IPS-18a (cell line): ENCODE measurements at regions not wholly inside any gene's neighbourhood (a gene's known extent, or its start where the extent isn't known, plus 50 kb on each side); places are given as distances from the start of the nearest gene placed in this dataset.
"Not testable (repeated sequence)": the region's sequence is repeated elsewhere in the genome, so short reads cannot be mapped to it uniquely, and the experiment has no call there.

Experiments used
- H3K27ac ChIP-seq: one replicate; pipeline ENCODE4 v1.5.1; 2013; ENCODE audit warnings: low read length
- H3K27me3 ChIP-seq: one replicate; pipeline ENCODE4 v1.6.1; 2013; ENCODE audit warnings: mild to moderate bottlenecking, low read length; ENCODE audit not compliant: control insufficient read depth, insufficient read depth
- H3K36me3 ChIP-seq: one replicate; pipeline ENCODE4 v1.6.1; 2013; ENCODE audit warnings: low read depth, low read length; ENCODE audit not compliant: control insufficient read depth
- H3K4me1 ChIP-seq: one replicate; pipeline ENCODE4 v1.6.1; 2013; ENCODE audit warnings: low read depth, low read length; ENCODE audit not compliant: control insufficient read depth
- H3K4me3 ChIP-seq: one replicate; pipeline ENCODE4 v1.5.1; 2013; ENCODE audit warnings: low read length
- H3K9ac ChIP-seq: one replicate; pipeline ENCODE4 v1.6.1; 2013; ENCODE audit warnings: mild to moderate bottlenecking, low read length, moderate library complexity
- H3K9me3 ChIP-seq: one replicate; pipeline ENCODE4 v1.6.1; 2013; ENCODE audit warnings: low read depth, low read length; ENCODE audit not compliant: control insufficient read depth

DNA sequence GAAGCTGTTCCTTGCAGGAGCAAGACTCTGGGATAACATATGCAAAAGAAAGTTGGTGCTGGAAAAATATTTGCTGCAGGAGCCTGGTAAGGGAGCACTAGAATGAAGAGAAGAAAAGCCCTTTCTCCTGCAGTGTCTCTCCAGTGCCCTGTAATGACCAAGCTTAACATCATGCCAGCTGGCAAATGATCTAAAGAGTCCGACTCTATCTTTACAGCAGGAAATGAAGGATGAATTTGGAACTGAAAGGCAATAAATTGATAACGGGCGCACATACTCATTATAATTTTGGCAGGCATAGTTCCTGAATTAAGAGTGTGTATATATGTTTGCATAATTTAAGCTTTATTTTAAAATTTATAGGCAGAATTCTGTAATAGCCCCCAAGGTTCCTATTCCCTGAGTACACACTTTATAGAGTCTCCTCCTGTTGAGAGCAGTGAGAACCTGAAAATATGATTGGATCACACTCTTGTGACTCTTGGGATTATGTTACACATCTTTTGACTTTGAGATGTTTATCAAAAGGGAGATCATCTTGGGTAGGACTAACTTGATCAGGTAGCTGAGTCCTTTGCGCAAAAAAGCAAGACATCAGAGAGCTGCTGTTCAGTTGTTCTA lies 299.0 kb upstream of the MBL2 start:
- Histone ChIP-seq H3K4me3 (no peak overlapping the region), H3K4me1 (no peaks in the 10 kb centered on the region), H3K9ac (no peak overlapping the region), H3K27ac (no peak overlapping the region), H3K9me3 (no peaks in the 10 kb centered on the region), H3K36me3 (no peaks in the 10 kb centered on the region), H3K27me3 (no peaks in the 10 kb centered on the region)

DNA sequence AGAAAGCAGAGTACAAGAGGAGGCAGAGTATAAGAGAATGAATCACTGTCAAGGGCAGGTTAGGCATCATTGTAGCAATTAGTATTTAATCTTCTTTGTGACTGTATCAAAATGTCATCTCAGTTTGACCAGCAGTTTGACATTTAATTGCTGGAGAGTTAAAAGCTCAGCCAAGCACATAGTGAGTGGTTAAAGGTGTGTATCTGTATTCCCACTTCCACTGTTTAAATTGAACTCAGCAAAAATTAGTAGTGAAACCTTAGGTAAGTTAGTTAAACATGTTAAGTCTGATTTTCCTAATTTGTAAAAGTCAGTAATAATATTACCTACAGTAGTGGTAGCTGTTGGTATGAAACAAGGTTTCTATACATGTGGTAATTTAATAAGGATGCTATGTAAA lies 296.4 kb upstream of the MBL2 start:
- H3K36me3 ChIP-seq = no peaks in the 10 kb centered on the region
- H3K9me3 ChIP-seq = no peaks in the 10 kb centered on the region
- no peak overlapping the region for H3K27ac ChIP-seq

DNA sequence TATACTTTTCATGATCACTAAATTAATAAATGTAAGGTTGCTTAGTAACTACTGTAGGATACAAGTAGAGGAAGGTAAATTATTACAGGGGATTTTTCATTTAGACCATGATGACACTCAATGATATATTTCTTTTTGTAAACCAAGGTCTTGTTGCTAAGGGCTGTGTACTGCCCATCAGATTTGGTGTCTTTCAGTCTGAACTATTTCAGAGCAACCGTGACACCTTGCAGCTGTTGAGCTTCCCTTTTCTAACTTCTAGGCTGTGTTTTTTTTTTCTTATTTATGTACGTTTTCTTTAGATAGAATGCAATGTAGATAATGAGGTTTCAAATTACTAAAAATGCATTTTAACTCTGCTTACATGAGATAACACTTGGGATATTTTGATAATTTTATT lies 292.0 kb upstream of the MBL2 start:
- no peak overlapping the region for H3K4me3 ChIP-seq
- H3K4me1 ChIP-seq = no peaks in the 10 kb centered on the region
- no peak overlapping the region for H3K27ac ChIP-seq
- H3K27me3 ChIP-seq = no peaks in the 10 kb centered on the region
- no peaks in the 10 kb centered on the region for H3K9me3 ChIP-seq
- H3K36me3 ChIP-seq = no peaks in the 10 kb centered on the region
- no peak overlapping the region for H3K9ac ChIP-seq

More for the DNA sequence above, 296.4 kb upstream of the MBL2 start:
- Histone ChIP-seq H3K27me3 (no peaks in the 10 kb centered on the region), H3K4me1 (no peaks in the 10 kb centered on the region), H3K9ac (no peak overlapping the region), H3K4me3 (no peak overlapping the region)

DNA sequence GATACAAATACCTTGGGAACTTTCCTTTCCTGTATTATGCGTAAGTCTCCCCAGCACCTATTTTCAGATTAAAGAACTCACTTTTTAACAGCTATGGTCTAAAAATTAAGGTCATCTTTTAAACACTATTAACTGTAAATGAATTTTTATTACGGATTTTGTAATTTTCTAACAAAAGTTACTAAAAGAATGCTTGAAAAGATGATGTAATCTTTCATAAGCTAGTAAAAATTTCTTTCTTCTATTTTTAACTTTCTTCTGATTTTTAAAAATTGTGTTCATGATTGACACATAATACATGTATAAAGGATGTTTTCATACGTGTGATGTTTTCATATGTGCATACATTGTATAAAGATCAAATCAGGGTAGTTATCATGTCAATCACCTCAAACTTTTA lies 291.2 kb upstream of the MBL2 start:
- no peaks in the 10 kb centered on the region for H3K4me1 ChIP-seq
- no peak overlapping the region for H3K27ac ChIP-seq
- H3K36me3 ChIP-seq = no peaks in the 10 kb centered on the region
- H3K9me3 ChIP-seq = no peaks in the 10 kb centered on the region
- H3K9ac ChIP-seq = no peak overlapping the region
- no peaks in the 10 kb centered on the region for H3K27me3 ChIP-seq
- H3K4me3 ChIP-seq = no peak overlapping the region

DNA sequence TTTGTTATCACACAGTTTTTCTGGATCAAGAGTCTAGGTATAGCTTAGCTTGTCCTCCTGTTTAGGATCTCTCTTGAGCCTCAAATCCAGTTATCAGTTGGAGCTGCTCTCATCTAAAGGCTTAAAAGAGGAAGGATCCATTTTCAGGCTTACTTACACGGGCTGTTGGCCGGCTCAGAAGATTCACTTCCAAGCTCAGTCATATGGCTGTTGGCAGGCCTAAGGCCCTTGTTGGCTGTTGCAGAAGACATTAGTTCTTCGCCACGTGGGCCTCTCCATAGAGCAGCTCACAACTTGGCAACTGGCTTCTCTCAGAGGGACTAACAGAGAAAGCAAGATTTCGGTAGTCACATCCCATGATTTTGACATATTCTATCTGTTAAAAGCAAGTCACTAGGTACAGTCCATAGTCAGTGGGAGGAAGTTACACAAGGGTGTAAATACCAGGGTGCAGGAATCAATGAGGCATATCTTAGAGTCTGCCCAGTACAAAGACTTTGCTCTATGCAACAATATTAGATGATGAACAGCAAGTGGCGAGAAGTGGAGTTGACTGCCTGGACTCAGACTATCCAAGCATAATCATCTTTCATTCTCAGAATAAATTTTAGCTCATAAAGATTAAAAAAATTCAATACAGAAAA lies 280.1 kb upstream of the MBL2 start:
- Histone ChIP-seq H3K4me3 (no peak overlapping the region), H3K9ac (no peak overlapping the region), H3K36me3 (no peaks in the 10 kb centered on the region), H3K27me3 (no peaks in the 10 kb centered on the region), H3K27ac (no peak overlapping the region), H3K4me1 (no peaks in the 10 kb centered on the region), H3K9me3 (no peaks in the 10 kb centered on the region)

DNA sequence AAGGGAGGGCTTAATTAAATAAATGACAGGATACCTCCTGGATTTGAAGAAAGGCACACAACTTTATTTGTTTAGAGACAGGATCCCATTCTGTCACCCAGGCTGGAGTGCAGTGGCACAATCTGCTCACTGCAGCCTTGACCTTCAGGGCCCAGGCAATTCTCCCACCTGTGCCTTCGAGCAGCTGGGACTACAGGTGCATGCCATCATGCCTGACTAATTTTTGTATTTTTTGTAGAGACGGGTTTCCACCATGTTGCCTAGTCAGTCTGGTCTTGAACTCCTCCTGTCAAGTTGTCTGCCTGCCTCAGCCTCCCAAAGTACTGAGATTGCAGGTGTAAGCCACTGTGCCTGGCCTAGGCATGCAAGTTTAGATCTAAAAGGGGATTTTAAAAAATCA lies 272.7 kb upstream of the MBL2 start:
- Histone ChIP-seq H3K27ac (no peak overlapping the region), H3K36me3 (no peaks in the 10 kb centered on the region), H3K4me1 (no peaks in the 10 kb centered on the region), H3K27me3 (no peaks in the 10 kb centered on the region), H3K9me3 (no peaks in the 10 kb centered on the region), H3K9ac (no peak overlapping the region), H3K4me3 (no peak overlapping the region)

DNA sequence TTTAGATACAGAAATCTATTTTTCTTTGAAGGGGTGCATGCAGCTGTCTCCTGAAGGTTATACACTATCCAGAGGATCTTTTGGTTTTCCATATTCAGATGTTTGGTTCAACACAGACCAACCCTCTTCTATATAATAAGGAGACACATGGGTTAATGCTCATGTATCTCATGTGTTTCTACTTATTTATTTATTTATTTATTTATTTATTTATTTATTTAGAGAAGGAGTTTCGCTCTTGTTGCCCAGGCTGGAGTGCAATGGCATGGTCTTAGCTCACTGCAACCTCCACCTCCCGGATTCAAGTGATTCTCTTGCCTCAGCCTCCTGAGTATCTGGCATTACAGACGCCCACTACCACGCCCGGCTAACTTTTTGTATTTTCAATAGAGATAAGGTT lies 263.2 kb upstream of the MBL2 start:
- not testable (repeated sequence) for H3K4me3 ChIP-seq, H3K27ac ChIP-seq, H3K9me3 ChIP-seq, H3K27me3 ChIP-seq, H3K36me3 ChIP-seq, H3K9ac ChIP-seq, H3K4me1 ChIP-seq

DNA sequence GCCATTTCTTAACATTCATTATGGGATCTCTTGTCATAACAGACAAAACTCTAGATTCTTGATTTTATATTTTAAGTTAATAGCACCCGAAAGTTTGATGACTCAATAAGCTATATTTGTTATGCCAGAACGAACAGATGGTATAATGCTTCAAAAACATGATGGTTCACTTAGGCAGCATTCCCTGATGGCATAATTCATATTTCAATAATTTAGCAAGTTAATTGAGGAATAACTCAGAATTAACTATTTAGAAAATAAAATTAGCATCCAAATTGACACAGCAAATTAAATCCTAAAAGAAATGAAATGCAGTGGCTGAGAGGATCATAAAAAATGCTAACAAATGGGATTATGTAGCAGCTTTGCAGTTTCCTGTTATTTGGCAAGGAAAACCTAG lies 260.8 kb upstream of the MBL2 start:
- Histone ChIP-seq H3K4me1 (peaks cover 10% of the 10 kb centered on the region), H3K27me3 (no peaks in the 10 kb centered on the region), H3K4me3 (no peak overlapping the region), H3K9me3 (no peaks in the 10 kb centered on the region), H3K36me3 (no peaks in the 10 kb centered on the region), H3K27ac (no peak overlapping the region), H3K9ac (no peak overlapping the region)

DNA sequence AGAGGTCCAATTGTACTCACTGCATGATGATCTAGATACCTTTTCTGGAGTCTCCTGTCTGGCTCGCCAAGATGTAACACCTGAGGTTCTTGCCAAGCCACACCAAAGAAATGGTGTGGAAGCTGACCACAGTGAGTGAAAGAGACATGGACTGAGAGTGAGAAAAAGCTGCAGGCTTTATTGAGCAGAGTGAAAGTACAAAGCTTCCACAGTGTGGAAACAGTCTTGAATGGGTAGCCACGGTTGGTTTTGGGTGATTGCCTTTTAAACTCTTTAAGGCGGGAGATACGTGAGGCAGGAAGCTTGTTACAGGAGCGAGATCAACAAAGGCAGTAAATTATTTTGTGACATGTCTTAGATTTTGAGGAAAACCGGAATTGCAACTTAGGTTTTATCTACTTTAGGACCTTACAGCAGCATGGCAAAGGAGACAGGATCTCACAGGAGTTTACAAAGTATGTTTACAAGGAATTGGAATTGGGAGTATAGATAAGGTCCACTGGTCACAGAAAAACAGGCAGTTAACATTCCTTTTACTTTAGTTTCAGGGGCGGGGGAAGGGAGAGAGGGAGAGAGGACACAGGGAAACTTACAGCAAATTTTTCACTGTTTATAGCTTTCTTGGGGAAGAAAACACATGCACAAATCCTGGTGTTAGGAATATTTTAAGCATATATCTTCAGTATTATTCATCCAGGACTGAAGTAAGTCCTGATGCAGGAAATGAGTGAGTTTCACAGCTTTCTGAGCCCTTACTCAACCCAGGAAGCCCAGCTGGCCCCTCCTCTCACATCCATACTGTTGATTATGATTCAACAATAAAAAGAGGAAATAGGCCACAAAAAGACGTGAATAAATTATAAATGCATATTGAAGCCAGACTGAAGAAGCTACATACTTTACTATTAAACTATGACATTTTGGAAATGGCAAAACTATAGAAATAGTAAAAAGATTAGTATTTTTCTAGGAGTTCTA lies 257.6 kb upstream of the MBL2 start:
- H3K9ac ChIP-seq = not testable (repeated sequence)

DNA sequence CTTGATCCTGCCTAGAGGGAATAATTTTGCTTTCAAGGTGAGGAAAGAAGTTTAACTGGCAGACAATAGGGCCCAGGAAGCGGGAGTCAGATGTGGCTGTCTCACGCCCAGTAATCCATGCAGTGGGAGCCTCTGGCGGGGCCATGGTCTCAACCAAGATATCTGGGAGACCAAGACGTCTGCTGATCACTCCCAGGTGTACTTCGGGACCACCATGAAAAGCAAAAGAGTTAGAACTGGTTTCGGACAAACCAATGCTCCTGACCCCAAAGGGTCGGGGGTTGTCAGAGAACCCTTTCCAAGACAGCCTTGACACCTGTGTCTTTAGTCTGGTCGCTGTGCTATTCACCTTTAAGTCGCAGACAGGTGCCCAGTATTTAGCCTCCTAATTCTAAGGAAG lies 256.9 kb upstream of the MBL2 start:
- no peak overlapping the region for H3K9ac ChIP-seq
- H3K4me1 ChIP-seq = peaks cover 14% of the 10 kb centered on the region

More for the DNA sequence above, 257.6 kb upstream of the MBL2 start:
- peaks cover 13% of the 10 kb centered on the region for H3K4me1 ChIP-seq
- H3K9me3 ChIP-seq, H3K4me3 ChIP-seq, H3K27me3 ChIP-seq, H3K36me3 ChIP-seq, H3K27ac ChIP-seq: not testable (repeated sequence)

DNA sequence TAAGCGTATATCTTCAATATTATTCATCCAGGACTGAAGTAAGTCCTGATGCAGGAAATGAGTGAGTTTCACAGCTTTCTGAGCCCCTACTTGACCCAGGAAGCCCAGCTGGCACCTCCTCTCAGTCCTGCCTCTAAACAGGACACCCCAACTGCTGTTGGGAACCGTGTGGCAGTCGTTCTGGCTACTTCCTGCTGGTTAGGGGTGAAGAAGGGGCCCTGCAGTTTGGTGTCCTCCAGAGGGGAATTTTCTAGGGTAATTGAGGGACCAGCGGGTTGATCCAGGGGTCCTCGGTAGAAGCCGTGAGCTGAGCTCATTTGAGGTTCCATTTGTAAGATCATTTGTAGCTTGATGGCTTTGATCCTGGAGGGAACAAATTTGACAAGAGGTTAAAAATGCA lies 253.2 kb upstream of the MBL2 start:
- not testable (repeated sequence) for H3K36me3 ChIP-seq, H3K9me3 ChIP-seq, H3K4me3 ChIP-seq, H3K27me3 ChIP-seq, H3K27ac ChIP-seq, H3K9ac ChIP-seq
- H3K4me1 ChIP-seq = peaks cover 32% of the 10 kb centered on the region

More for the DNA sequence above, 256.9 kb upstream of the MBL2 start:
- H3K27me3 ChIP-seq = no peaks in the 10 kb centered on the region
- H3K4me3 ChIP-seq = no peak overlapping the region
- no peaks in the 10 kb centered on the region for H3K9me3 ChIP-seq
- H3K27ac ChIP-seq = no peak overlapping the region
- no peaks in the 10 kb centered on the region for H3K36me3 ChIP-seq
